ENCODE measurements at regions not wholly inside any gene's neighbourhood (a gene's known extent, or its start where the extent isn't known, plus 50 kb on each side); places are given as distances from the start of the nearest gene placed in this dataset.

DNA sequence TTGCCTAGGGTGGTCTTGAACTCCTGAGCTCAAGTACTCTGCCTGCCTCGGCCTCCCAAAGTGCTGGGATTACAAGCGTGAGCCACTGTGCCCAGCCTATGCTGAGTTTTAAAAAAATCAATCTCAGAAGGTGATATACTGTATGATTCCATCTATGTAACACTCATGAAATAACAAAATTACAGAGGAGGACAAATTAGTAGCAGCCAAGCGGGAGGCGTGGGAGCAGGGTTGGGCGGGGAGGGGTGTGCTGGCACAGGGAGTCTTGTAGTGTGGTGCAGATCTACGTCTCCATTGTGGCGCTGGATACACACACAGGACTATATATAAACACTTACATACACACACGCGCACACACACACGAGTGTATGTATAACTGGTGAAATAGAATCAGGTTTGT, 80.6 kb upstream of the LINGO1 start:
- no peak for DNase-seq (ENCODE audit: low read depth, low spot score)

DNA sequence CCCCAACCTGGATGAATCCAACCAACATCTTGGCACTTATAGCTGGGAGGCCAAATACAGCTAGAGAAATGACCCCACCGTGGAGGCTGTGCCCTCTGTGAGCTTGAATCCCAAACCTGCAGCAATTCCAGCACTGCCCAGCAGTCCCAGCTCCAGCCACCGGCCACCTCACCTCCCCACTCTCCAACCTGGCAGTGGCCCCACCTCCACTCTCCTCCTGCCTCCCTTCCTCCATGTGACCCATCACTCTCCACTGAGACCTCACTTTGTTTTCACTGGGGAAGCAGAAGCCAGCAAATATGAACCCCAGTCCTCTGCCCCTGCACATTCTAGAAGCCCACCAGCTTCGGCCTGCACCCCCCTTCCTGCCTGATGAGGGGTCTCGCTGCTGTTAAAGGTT, 79.7 kb upstream of the LINGO1 start:
- no peak for DNase-seq (ENCODE audit: low read depth, low spot score)

GRCh38 chr15:77710637-77711036, 77.9 kb upstream of the LINGO1 start:
- DNase-seq (ENCODE audit: low read depth, low spot score) = no peak

GRCh38 chr15:77710206-77710605, 77.5 kb upstream of the LINGO1 start:
- no peak for DNase-seq (ENCODE audit: low read depth, low spot score)

DNA sequence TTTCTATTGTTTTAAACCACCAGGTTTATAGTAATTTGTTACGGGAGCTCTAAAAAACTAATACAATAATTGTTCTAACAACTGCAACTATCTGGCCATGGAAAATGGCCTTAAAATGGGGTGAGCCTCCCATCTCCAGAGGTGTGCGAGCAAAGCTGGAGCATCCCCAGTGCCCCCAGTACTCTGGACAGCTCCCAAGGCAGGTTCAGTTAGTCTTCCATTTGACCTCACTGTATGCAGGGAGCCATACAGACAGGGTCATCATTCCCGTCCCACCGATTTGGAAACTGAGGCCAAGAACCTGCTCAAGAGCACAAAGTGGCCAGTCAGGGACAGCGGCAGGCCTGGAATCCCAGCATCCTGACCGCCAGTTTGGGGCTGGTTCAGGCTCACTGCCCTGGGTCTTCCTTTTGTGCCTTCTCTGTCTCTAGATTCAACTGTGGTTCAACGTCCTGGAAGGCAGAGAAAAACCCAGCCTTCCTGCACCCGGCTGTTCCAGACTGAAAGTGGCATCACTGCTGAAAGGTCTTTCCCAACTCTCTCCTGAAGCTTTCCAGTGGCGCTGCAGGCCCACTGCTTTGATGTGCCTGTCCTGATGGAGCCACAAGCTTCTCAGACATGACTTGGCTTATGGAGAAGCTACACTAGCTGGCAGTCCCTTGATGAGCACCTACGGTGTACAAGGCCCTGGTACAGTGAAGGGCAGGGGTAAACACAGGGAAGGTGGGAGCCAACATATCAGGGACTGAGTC, 76.6 kb upstream of the LINGO1 start:
- DNase-seq (ENCODE audit: low read depth, low spot score) = no peak

- no peak for DNase-seq (ENCODE audit: low read depth, low spot score)
These were observed 74.0 kb upstream of the LINGO1 start for GRCh38 chr15:77706482-77707244.

DNA sequence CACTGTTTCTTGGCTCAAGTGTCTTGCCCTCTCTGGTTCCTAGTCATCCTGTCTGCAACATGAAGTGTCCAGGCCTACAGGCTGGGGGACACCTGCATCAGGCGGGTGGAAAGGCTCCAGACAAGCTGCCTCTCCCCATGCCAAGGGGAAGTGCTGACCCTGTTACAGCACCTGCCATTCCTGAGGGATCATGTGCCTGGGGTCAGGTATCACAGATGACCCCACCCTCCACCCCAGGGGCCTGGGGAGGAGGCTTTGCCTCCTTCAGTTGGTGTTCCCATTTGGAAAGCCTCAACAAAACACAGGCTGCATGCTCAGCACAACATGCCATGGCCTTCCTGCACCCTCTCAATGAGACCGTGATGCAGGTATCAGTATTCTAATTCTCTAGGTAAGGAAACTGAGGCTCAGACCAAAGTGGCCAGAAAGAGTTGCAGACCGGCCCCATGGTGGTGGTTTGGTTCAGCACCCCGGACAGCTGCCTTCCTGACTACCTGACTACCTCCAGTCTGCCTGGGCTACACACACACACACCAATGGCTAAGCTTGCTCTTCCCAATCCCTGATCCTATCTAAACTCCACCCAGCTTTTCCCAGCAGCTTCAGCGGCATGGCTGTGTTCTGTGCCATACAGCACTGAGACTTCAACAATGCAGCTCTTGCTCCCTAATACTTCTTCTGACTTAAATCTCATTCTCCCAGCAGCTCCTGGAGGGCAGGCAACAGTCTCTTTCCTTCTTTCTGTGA, 69.7 kb upstream of the LINGO1 start:
- peak; percentile 65 for DNase-seq (ENCODE audit: low read depth, low spot score)

DNA sequence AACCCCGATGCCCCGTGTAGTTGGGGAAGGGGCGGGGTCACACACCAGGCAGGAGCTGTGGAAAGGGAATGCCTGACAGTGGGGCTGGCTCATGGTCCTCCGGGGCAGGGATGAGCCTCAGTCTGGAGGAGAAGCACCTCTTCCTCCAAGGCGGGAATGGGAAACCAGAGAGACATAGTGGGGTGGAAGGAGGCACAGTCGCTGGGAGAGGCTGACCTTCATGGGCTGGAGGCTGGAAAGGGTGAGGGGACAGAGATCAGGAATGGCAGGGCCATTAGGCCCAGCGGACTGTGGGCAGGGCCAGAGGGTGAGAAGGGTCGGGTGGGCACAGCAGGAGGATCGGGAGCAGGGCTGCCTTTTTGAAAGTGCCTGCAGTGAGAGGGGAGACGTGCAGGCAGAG, 65.8 kb upstream of the LINGO1 start:
- DNase-seq (ENCODE audit: low read depth, low spot score) = no peak

DNA sequence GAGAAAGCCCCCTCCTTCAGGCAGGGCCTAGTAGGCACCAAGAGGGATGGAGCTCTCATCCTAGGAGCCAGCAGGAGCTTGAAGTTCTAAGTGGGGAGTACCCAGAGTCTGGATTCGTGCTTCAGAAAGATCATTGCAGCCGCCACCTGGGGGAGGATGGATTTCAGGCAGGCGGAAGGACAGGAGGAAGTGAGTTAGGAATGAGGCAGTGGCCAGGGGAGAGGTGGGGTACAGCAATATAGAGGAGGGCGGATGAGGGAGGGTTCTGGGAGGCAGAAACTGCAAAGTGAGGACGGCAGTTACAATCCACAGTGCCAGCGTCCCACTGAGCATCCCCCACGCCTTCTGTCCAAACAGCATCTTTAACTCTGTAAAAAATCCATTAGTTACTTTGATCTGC, 65.2 kb upstream of the LINGO1 start:
- no peak for DNase-seq (ENCODE audit: low read depth, low spot score)

- no peak for DNase-seq (ENCODE audit: low read depth, low spot score)
These were observed 64.2 kb upstream of the LINGO1 start for GRCh38 chr15:77696871-77697270.

DNA sequence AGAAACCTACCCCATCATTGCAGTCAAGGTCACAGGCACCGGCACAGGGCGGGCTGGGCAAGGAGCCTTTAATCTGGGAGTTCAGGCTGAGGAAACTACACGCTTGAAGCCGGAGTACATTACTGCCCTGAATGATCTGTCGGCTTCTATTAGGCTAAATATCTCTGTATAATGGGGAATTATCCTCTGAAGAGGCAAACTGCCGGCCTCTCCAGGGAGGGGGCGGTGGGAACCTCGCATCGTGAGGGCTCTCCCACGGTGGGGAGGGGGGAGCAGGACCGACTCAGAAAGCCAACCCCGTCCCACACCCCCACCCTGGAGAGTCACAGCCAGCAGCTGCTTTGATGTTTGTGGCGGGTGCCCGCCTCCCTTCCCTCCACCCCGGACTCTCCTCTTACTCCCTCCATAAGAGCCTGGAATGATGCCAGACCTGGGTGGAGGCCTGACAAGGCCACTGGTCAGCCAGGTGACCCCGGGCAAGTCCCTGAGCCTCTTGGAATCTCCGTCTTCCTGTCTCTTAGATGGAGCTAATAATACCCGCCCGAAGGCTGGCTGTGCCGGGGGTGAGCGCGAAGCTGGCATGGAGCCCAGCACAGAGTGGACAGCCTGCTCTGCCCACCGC, 63.4 kb upstream of the LINGO1 start:
- DNase-seq (ENCODE audit: low read depth, low spot score) = no peak

DNA sequence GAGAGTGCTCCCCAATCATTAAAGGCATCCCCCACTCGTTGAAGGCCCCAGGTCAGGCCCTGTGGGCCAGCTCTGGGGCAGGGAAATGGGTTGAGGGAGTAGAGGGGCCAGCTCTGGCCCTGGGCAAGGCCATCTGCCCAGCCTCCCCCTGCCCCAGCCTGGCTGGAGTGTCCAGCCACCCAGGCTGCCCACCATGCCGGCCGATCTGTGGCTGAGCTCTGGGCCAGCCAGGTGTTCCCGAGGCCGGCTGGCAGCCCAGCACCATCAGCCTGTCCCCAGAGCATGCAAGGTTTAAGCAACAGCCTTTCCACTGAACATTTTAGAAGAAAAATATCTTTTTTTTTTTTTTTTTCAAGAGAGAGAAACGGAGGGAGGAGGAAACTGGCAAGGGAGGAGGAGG, 62.8 kb upstream of the LINGO1 start:
- no peak for DNase-seq (ENCODE audit: low read depth, low spot score)

GRCh38 chr15:77693576-77693975, 60.9 kb upstream of the LINGO1 start:
- DNase-seq (ENCODE audit: low read depth, low spot score) = no peak

GRCh38 chr15:77692614-77693013, 59.9 kb upstream of the LINGO1 start:
- DNase-seq (ENCODE audit: low read depth, low spot score) = no peak

DNA sequence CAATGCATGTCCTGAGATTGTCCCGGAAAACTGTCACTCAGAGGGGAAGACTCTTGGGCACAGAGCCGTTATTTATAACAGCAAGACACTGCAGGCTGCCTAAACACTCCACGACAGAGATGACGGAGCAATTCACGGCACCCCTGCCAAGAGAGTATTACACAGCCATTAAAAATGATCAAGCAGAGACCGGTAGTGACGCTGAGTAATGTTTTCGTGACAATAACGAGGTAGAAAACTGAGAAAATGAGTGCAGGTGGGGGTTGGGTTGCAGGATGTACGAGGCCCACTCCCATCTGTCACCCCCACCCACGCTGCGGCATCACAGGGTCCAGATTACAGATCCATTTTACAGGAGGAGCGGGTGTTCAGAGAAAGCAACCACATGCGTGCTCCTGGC, 58.9 kb upstream of the LINGO1 start:
- no peak for DNase-seq (ENCODE audit: low read depth, low spot score)

DNA sequence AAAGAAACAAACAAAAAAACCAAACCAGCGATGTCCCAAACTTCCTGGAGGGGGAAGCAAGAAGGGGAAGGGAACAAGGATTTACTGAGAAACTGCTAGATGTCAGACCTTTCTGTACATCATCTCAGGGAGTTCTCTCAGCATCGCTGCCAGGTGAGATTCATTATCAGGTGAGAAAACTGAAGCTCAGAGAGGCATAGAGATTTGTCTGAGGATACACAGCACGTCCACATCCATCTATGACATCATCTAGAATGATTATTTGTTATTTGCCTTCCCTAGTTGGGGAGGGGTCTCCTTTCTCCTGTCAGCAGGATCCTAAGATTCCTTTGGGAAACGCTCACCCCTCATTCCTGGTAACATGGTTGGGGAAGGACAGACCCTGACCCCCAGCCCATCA, 57.1 kb upstream of the LINGO1 start:
- no peak for DNase-seq (ENCODE audit: low read depth, low spot score)

DNA sequence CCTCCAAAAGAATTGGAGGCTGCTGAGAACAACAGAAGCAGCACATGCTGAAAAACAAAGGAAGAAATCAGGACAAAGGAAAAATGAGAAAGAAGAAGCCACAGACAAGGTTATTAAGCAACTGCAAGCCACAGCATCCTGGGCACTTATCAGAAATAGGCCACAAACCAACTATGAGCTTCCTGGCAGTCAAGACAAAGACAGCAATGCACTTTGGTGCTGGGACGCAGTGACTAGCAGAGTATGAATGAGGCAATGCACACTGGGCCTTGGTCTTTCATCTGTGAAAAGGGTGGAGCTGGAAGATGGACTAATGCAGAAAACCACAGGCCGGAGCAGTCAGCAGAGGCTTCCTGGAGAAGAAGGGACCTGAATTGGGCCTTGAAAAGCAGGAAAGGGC, 56.0 kb upstream of the LINGO1 start:
- no peak for DNase-seq (ENCODE audit: low read depth, low spot score)

DNA sequence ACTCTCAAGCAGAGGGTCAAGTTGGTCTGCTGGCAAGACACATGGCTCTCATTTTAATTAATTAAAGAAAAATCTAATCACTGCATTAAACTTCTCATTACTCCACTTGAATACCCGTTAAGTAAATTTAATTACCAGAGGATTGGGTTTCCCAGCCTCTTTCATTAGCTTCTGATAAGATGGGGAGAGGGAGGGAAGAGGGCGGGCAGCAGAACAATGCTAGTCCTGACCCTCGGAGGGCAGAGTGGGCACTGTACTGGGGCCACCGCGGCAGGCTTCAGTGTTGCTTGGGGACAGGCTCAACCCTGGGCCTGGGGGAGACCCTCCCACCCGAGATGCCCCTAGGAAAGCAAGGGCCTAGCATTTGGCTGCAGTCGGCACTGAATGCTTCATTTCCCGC, 55.6 kb upstream of the LINGO1 start:
- DNase-seq (ENCODE audit: low read depth, low spot score) = no peak

DNA sequence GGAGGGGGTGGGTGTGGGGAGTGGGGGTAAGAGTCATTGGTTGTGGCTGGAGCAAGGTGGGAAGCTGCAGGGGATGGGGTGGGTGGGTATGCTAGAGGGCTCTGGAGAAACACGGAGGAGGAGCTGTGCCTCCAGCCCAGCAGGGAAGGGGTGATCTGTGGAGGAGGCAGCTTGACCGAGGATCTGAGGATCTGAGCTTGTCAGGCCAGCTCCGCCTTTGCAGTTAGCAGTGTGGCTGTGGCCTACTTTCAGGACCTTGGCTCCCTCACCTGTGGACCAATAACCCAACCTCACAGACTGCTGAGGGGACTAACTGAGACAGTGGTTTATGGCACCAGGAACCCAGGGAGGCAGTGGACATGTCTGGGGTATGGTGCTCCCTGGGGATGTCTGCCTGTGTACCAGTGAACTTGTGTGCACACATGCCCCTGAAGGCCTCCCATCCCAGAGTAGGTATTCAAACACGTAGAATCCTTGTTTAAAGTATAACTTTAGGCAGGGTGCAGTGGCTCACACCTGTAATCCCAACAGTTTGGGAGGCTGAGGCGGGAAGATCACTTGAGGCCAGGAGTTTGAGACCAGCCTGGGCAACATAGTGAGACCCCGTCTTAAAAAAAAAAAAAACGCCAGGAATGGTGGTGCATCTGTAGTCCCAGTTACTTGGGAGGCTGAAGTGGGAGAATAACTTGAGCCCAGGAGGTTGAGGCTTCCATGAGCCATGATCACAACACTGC, 52.5 kb upstream of the LINGO1 start:
- DNase-seq (ENCODE audit: low read depth, low spot score) = no peak

DNA sequence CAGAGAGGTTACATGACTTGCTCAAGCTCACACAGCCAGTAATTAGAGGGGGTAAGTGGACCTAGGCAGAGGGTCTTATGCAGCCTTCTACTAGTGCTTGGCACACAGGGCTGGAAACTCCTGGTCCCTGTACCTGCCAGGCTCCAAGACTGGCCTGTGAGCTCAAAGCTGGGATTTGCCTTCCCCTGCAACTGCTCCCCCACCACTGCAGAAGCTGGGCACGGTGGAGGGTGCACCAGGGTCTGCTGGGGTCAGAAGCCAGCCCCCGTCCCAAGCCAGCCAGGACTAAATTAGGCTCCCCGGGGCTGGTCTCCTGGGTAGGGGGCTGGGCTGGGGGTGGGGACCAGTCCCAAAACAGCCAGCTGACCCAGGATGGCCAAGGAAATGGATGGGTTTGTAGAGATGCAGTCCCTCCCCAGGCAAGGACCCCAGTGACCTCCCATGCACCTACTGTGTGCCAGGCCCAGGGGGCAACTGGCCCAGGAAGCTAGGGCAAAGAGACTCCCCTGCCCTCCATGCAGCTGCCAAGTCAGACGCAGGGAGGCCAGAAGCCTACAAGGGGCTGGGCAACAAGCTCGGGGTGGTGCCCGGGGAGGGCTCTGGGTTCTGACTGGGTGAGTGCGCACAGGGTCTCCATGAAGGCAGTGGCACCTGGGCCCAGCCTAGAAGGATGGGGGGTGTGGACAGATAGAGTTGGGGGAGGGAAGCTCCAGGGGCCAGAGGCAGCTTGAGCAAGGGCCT, 51.8 kb upstream of the LINGO1 start:
- DNase-seq (ENCODE audit: low read depth, low spot score) = no peak

DNA sequence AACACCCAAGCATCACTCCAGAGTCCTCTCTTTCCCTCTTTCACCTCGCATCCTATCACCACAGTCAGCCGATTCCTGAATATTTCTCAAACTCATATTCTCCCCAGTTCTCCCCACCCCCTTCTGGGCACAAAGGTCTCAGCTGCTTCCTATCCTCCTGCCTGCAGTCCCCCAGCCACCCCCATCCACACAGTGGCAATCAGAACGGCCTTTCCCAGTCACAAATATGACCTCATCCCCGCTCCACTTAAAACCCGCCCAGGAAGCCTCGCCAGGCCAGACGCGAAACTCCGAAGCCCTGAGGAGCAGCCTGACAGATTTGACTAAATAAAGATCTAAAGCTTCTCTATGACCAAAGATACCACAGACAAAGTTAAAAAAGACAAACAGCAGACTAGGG, 49.9 kb upstream of the LINGO1 start:
- DNase-seq (ENCODE audit: low read depth, low spot score) = no peak
